EH (cell line): ENCODE measurements at regions not wholly inside any gene's neighbourhood (a gene's known extent, or its start where the extent isn't known, plus 50 kb on each side); places are given as distances from the start of the nearest gene placed in this dataset.
A peak's percentile ranks its signal among the peaks of the same experiment; 100 is the strongest.

Experiments
- DNase-seq: peaks from one replicate; pipeline ENCODE4 v3.0.0-alpha.2; 2015; ENCODE audit warnings: low read depth

- peak; percentile 2 for DNase-seq
These were observed 302.0 kb downstream of the RAB28 start for GRCh38 chr4:13182133-13182532.

DNA sequence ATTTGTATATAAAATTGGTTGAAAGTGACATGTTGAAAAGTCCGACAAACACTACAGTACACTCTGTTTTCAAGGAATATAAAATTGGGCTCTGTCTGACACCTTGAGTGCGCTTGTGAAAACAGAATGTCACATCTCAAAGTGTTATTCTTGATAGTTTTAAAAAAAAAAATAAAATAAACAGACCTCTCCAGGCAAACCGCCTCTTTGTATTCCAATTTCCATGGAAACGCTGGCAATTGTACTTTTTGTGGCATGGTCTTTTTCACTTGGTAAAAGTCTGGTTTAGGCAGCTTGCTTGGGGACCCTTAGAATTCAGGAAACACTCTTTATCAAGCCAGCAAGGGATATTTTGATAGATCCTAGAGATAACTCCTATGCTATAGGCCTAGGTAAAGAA is 302.5 kb downstream of the RAB28 start:
- DNase-seq: no peak

GRCh38 chr4:13180701-13181100 is 303.4 kb downstream of the RAB28 start:
- DNase-seq: no peak

- no peak for DNase-seq
These were observed 305.5 kb downstream of the RAB28 start for GRCh38 chr4:13178621-13179020.

DNA sequence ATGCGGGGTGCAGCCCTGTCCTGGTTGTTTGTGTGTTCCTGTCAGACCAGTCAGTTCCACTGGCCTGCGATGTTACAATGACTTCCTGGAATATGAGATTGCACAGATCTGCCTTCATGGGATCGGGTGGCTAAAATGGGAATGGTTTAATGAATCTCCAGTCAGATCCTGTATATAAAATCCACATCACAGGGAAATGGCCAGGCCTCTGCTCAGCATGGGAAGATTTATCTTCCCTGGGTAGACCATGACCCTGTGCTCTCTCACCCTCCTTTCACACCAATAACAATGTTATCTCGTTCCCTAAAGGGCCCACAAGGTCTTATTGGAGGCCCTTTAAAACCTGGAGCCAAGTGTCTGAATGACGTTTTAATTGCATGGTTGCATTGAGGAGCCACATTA is 307.4 kb downstream of the RAB28 start:
- DNase-seq: no peak

GRCh38 chr4:13174926-13175325 is 309.2 kb downstream of the RAB28 start:
- no peak for DNase-seq

- no peak for DNase-seq
These were observed 310.1 kb downstream of the RAB28 start for GRCh38 chr4:13174001-13174400.

DNA sequence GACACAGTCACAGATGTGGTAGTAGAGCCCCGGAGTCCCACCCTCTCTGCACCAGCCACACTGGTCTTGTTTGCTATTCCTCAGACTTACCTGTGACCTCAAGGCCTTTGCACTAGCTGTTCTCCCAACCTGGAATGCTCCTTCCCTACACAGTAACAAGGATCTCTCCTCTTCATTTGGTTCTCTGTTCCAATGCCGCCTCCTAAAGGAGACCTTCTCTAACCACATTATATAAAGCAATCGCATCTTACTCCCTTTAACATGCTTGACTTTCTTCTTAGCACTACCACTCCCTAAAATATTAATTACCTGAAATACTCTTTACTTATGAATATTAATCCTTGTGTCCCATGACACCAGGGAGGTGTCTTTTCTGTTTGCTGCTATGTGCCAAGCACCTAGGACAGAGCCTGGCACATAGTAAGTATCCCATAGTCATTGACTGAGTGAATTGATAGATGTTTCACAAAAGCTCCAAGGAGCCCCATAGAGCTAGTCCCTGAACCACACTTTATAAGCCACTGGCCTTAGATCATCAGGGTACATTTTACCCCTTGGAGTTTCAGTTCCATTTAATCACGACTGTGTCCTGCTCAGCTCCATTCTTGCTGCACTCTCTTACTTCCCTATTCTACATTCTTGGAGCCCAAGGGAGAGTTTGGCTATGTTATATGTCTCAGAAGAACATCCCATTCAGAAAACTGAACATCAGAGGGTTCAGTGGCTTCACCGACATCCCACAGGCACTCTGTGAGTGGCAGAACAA is 312.7 kb downstream of the RAB28 start:
- no peak for DNase-seq

GRCh38 chr4:13169731-13170525 is 314.2 kb downstream of the RAB28 start:
- DNase-seq: no peak

- DNase-seq: no peak
These were observed 315.8 kb downstream of the RAB28 start for GRCh38 chr4:13168326-13168725.

- no peak for DNase-seq
These were observed 317.9 kb downstream of the RAB28 start for GRCh38 chr4:13166214-13166613.

DNA sequence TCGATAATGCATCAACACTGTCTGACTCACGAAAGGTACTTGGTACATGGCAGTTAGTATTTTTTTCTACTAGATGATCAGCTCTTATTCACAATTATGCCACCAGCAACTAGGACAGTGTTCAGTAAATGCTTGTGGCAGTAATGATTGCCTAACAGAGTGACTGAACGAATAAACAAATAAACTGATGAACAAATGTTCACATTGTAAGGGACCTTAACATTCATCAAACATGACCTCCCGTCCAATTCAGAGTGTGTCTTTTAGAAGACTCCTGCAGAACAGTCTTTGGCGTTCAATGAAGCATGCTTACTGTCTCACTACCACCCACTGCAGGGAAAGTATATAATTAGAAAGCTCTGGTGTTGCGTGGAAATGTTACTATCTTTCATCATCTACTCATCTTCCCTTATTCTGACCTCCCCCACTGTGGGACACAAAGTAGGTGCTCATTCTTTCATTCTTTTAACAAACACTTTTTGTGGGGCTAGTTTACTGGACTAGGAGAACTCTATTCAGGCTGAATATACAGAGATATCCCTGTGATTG is 319.3 kb downstream of the RAB28 start:
- DNase-seq: no peak

GRCh38 chr4:13162886-13163285 is 321.3 kb downstream of the RAB28 start:
- no peak for DNase-seq

GRCh38 chr4:13160920-13161319 is 323.2 kb downstream of the RAB28 start:
- peak; percentile 25 for DNase-seq

- DNase-seq: peak; percentile 1
These were observed 325.0 kb downstream of the RAB28 start for GRCh38 chr4:13159041-13159620.

GRCh38 chr4:13151194-13151593 is 332.9 kb downstream of the RAB28 start:
- no peak for DNase-seq

DNA sequence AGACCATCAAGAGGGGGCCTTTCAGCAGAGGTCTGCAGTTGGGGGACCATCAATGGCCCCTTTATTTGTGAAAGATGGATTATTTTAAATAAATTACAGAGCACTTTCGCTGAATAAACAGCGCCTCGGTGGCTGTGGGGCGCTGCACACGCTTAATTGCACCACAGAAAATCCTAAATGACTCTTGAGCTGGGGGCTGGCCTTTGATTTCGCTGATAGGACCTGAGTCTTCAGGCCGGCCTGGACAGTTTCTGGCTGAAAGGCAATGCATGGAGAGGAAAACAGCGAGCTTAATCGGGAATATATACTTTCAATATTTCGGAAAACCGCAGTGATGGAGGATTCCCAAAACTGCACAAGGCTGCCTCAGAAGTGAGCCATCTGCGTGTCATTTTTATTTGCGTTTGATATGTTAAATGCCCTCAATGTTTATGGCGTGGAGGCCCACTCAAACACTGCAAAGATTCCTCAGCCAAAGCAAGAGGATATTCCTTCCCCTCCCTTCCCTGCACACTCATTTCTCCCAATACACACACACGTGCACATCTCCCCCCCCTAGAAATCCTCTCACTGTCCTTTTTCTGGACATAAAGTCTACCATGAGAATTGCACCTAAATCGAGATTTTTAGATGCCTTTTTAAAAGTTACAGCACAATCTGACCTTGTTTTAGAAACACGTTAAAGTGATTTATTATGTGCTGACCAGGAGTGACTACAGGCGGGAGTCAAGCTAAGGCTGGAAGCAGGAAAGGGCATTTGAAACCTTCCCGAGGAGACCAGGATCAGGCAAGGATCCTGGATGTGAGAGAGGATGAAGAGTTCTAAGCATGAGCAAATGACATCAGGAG is 340.7 kb downstream of the RAB28 start:
- DNase-seq: no peak

DNA sequence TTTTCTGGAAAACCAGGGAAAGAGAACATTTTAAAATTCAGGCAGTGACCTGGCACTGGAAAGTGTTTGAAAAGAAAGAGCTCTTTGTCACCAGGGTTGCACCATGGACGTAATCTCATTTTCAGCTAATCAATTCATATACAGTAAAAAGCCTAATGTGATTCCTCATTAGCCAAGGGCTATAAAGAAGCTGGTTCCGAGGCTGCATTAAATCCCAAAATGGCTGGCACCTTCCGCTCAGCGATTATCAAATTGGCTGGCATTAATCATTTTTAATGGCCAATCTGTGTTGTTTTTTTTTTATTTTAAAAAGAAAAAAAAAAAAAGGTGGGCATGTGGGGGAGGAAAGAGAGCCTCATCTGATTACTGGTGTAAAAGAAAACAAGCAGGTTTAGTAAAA is 341.4 kb downstream of the RAB28 start:
- DNase-seq: no peak

DNA sequence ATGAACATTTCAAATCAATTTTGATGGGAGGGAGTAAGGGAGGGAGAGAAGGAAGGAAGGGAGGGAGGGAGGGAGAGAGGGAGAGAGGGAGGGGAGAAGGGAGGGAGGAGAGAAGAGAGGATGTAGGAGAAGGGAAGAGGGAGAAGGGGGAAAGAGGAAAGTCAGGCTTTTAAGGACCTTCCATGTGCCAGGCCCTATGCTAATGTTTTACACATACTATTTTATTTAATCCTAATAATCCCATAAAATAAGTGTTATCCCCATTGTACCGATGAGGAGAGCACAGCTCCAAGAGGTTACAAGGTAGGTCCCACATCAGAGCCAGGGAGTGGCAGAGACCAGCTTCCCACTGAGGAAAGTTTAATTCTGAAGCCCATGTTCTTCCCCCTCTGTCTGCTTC is 341.9 kb downstream of the RAB28 start:
- DNase-seq: no peak

GRCh38 chr4:13137390-13137789 is 346.8 kb downstream of the RAB28 start:
- DNase-seq: no peak

DNA sequence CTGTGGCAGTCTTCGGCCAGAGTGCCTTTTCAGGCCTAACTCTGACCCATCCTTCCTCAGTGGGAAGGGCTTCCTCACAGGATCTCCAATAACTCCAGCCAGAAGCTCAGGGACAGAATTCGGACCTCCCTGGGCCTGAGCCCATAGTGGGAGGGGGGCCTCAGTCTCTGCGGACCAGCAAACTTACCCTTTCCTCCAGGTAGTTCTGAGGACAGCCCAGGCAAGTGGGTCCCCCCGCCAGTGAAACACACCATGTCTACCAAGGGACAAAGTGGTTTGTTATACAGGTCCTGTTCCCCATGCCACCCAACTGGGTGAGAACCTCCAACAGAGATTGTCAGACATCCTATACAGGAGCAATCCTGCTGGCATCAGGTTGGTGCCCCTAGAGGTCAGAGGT is 350.4 kb downstream of the RAB28 start:
- DNase-seq: no peak

DNA sequence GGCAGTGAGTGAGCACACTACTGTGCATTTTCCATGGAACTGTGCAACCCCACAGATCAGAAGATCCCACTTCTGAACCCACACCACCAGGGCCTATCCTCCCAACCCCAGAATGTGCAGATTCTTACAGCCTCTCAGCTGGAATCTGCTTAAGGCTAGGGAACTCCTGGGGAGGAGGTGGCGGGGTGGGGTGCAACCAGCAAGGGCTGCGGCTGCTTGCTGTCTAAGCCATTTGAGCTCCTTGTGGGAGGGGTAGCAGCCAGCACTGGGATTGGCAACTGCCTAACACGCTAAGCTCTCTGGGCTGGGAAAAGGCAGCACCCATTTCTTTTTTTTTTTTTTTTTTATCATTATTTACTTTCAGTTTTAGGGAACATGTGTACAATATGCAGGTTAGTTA is 353.3 kb downstream of the RAB28 start:
- no peak for DNase-seq
